ENCODE measurements at regions not wholly inside any gene's neighbourhood (a gene's known extent, or its start where the extent isn't known, plus 50 kb on each side); places are given as distances from the start of the nearest gene placed in this dataset.

DNA sequence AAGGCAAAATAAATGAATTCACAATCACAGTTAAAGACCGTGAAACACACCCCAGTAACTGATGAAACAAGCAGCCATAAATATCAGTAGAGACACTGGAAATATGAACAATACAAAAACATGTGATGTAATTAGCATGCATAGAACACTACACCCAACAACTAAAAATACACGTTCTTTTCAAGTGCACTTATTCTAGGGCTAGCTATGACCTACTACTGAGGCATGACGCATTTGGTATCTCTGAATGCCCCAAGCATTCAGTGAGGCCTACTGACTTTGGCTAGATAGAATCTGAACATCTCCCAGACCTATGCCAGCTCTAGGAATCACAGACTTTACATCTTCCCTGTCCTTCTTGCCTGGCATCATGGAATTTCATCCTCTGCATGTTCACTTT, 450.0 kb upstream of the ID2 start:
- Histone ChIP-seq H3K4me1 (peaks cover 54 to 79% (median 68%) of the 10 kb centered on the region in 10 experiments), H3K36me3 (no peaks in the 10 kb centered on the region), H3K9me3 (replicated peaks in 1 of 11) (peaks cover 0 to 11% (median 5%) of the 10 kb centered on the region in 11 experiments; a peak in 7 of 22 replicates), H3K4me2 (peak overlapping the region in 5 of 11 experiments; percentile 1 to 29 (median 13); a peak in 5 of 22 replicates), H4K20me1 (no peaks in the 10 kb centered on the region), H3K4me3 (no peak overlapping the region), H3K27me3 (no peaks in the 10 kb centered on the region), H3K9ac (peak overlapping the region in 2 of 11 experiments; percentile 7 to 25; a peak in 2 of 22 replicates), H3K27ac (peak overlapping the region in 8 of 11 experiments; percentile 41 to 97 (median 94); a peak in 15 of 22 replicates)
- no peak for TF ChIP-seq Cebpa-rat (IDR thresholded peaks at IDR 0.05)

GRCh38 chr2:8232871-8233270, 449.0 kb upstream of the ID2 start:
- peaks cover 64 to 87% (median 78%) of the 10 kb centered on the region in 10 experiments for H3K4me1 ChIP-seq
- H3K36me3 ChIP-seq, result no peaks in the 10 kb centered on the region
- H3K4me3 ChIP-seq, result no peak overlapping the region
- peaks cover 0 to 9% (median 5%) of the 10 kb centered on the region in 11 experiments; a peak in 6 of 22 replicates for H3K9me3 ChIP-seq (replicated peaks in 1 of 11)
- no peak for TF ChIP-seq Cebpa-rat (IDR thresholded peaks at IDR 0.05)
- H3K27me3 ChIP-seq, result no peaks in the 10 kb centered on the region
- peak overlapping the region in 8 of 11 experiments; percentile 15 to 97 (median 94); a peak in 14 of 22 replicates for H3K27ac ChIP-seq
- no peak overlapping the region; a peak in 1 of 22 replicates for H3K9ac ChIP-seq
- peak overlapping the region in 8 of 11 experiments; percentile 76 to 92 (median 88); a peak in 9 of 22 replicates for H3K4me2 ChIP-seq
- H4K20me1 ChIP-seq, result no peaks in the 10 kb centered on the region

DNA sequence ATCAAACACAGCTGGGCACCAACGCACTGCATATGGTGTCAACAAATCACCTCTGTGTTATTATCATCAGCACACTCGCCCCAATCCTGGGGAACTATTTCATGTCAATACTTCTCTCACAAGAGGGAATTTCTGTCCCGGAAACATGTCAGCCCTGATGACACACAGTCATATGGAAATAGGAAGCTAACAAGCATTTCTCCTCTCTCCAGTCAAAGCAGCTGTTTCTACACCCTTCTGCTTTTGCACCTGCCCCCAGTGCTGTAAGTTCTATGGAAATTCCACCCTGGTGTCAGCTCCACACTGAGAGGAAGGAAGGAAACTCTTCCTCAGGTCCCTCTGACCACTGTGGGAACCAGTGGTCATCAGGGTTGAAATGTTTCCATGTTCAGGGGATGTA, 447.6 kb upstream of the ID2 start:
- Histone ChIP-seq H3K4me1 (peaks cover 76 to 93% (median 85%) of the 10 kb centered on the region in 10 experiments), H3K4me3 (peak overlapping the region in 3 of 10 experiments; percentile 3 to 17 (median 17); a peak in 3 of 20 replicates), H3K9ac (peak overlapping the region in 10 of 11 experiments; percentile 15 to 83 (median 48); a peak in 16 of 22 replicates), H3K9me3 (replicated peaks in 1 of 11) (peaks cover 0 to 9% (median 5%) of the 10 kb centered on the region in 11 experiments; a peak in 6 of 22 replicates), H4K20me1 (no peaks in the 10 kb centered on the region), H3K36me3 (no peaks in the 10 kb centered on the region), H3K4me2 (peak overlapping the region; percentile 76 to 92 (median 88)), H3K27ac (peak overlapping the region; percentile 65 to 97 (median 93); a peak in 21 of 22 replicates), H3K27me3 (no peaks in the 10 kb centered on the region)
- TF ChIP-seq Cebpa-rat (IDR thresholded peaks at IDR 0.05), result no peak

- H3K4me1 ChIP-seq, result peaks cover 76 to 96% (median 89%) of the 10 kb centered on the region in 10 experiments
- H3K4me3 ChIP-seq, result peak overlapping the region in 3 of 10 experiments; percentile 3 to 17 (median 17); a peak in 3 of 20 replicates
- H3K4me2 ChIP-seq, result peak overlapping the region; percentile 76 to 92 (median 88)
These were observed 447.0 kb upstream of the ID2 start for GRCh38 chr2:8234757-8235374.

GRCh38 chr2:8235419-8235818, 446.4 kb upstream of the ID2 start:
- H3K27ac ChIP-seq, result peak overlapping the region in 10 of 11 experiments; percentile 65 to 97 (median 93); a peak in 18 of 22 replicates
- no peaks in the 10 kb centered on the region for H4K20me1 ChIP-seq
- H3K4me1 ChIP-seq, result peaks cover 76 to 96% (median 89%) of the 10 kb centered on the region in 10 experiments
- peaks cover 0 to 9% (median 5%) of the 10 kb centered on the region in 11 experiments; a peak in 6 of 22 replicates for H3K9me3 ChIP-seq (replicated peaks in 1 of 11)
- no peaks in the 10 kb centered on the region for H3K27me3 ChIP-seq
- no peak overlapping the region for H3K4me3 ChIP-seq
- H3K4me2 ChIP-seq, result peak overlapping the region; percentile 76 to 92 (median 88)
- no peaks in the 10 kb centered on the region for H3K36me3 ChIP-seq
- H3K9ac ChIP-seq, result peak overlapping the region in 7 of 11 experiments; percentile 23 to 83 (median 62); a peak in 9 of 22 replicates
- TF ChIP-seq Cebpa-rat (IDR thresholded peaks at IDR 0.05), result no peak

More at GRCh38 chr2:8234757-8235374, 447.0 kb upstream of the ID2 start:
- peak overlapping the region; percentile 65 to 97 (median 93); a peak in 21 of 22 replicates for H3K27ac ChIP-seq
- H4K20me1 ChIP-seq, result no peaks in the 10 kb centered on the region
- H3K9me3 ChIP-seq (replicated peaks in 1 of 11), result peaks cover 0 to 9% (median 5%) of the 10 kb centered on the region in 11 experiments; a peak in 6 of 22 replicates
- no peaks in the 10 kb centered on the region for H3K36me3 ChIP-seq
- no peaks in the 10 kb centered on the region for H3K27me3 ChIP-seq
- TF ChIP-seq Cebpa-rat (IDR thresholded peaks at IDR 0.05), result no peak
- H3K9ac ChIP-seq, result peak overlapping the region; percentile 1 to 83 (median 44); a peak in 17 of 22 replicates

GRCh38 chr2:8236391-8236790, 445.5 kb upstream of the ID2 start:
- H3K27me3 ChIP-seq, result no peaks in the 10 kb centered on the region
- H3K4me3 ChIP-seq, result no peak overlapping the region
- TF ChIP-seq Cebpa-rat (IDR thresholded peaks at IDR 0.05), result no peak
- H3K4me1 ChIP-seq, result peaks cover 79 to 98% (median 92%) of the 10 kb centered on the region in 10 experiments
- no peaks in the 10 kb centered on the region for H3K36me3 ChIP-seq
- H3K9me3 ChIP-seq (replicated peaks in 1 of 11), result peaks cover 0 to 9% (median 5%) of the 10 kb centered on the region in 11 experiments; a peak in 6 of 22 replicates
- peak overlapping the region in 4 of 11 experiments; percentile 23 to 83 (median 74); a peak in 4 of 22 replicates for H3K9ac ChIP-seq
- H3K27ac ChIP-seq, result peak overlapping the region in 7 of 11 experiments; percentile 80 to 97 (median 95); a peak in 14 of 22 replicates
- peak overlapping the region; percentile 76 to 92 (median 88); a peak in 20 of 22 replicates for H3K4me2 ChIP-seq
- no peaks in the 10 kb centered on the region for H4K20me1 ChIP-seq

GRCh38 chr2:8238521-8239230, 443.2 kb upstream of the ID2 start:
- peak overlapping the region in 10 of 11 experiments; percentile 51 to 97 (median 93); a peak in 20 of 22 replicates for H3K27ac ChIP-seq
- H3K9ac ChIP-seq, result peak overlapping the region in 9 of 11 experiments; percentile 48 to 84 (median 74); a peak in 18 of 22 replicates
- H4K20me1 ChIP-seq, result no peaks in the 10 kb centered on the region
- peak overlapping the region; percentile 72 to 92 (median 86) for H3K4me2 ChIP-seq
- no peak overlapping the region for H3K4me3 ChIP-seq
- peaks cover 0 to 11% (median 4%) of the 10 kb centered on the region in 11 experiments; a peak in 5 of 22 replicates for H3K36me3 ChIP-seq
- H3K4me1 ChIP-seq, result peaks cover 73 to 84% (median 81%) of the 10 kb centered on the region in 10 experiments
- H3K9me3 ChIP-seq (replicated peaks in 1 of 11), result peaks cover 8 to 12% (median 11%) of the 10 kb centered on the region in 11 experiments
- peak in 7 of 11 experiments; percentile 43 to 98 (median 89); a peak in 12 of 22 replicates for TF ChIP-seq Cebpa-rat (IDR thresholded peaks at IDR 0.05)
- H3K27me3 ChIP-seq, result no peaks in the 10 kb centered on the region

DNA sequence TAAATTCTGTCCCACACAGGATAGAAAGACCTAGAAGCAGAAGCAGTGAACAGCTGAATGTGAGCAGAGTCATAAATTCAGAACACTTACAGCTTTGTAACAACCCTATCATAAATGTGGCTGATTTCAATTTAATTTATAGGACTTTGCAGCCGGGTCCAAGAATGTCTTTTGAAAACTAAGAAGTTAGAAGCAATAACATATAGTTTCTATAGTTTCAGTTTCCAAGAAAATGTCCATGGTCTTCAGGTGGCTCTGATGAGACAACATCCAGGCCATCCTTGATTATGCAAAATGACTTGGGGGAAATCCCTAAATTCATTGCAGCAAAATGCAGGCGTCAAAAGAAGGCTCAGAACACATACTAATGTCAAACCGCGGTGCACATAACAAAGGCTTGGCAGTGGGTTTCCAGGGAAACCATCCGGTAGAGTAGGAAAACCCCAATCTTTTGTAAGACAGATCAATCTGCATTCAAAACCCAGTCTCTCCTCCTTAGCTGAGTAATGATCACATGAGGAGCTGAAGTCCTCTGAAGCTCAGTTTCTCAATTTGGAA, 442.2 kb upstream of the ID2 start:
- no peaks in the 10 kb centered on the region for H3K27me3 ChIP-seq
- TF ChIP-seq Cebpa-rat (IDR thresholded peaks at IDR 0.05), result peak in 1 of 11 experiments; percentile 44; a peak in 1 of 22 replicates
- no peak overlapping the region for H3K4me3 ChIP-seq
- peak overlapping the region; percentile 27 to 97 (median 93); a peak in 21 of 22 replicates for H3K27ac ChIP-seq
- peak overlapping the region; percentile 72 to 92 (median 86) for H3K4me2 ChIP-seq
- H3K36me3 ChIP-seq, result peaks cover 0 to 15% (median 7%) of the 10 kb centered on the region in 11 experiments; a peak in 6 of 22 replicates
- H3K9me3 ChIP-seq (replicated peaks in 1 of 11), result peaks cover 17 to 22% (median 20%) of the 10 kb centered on the region in 11 experiments
- peak overlapping the region in 9 of 11 experiments; percentile 48 to 84 (median 74); a peak in 18 of 22 replicates for H3K9ac ChIP-seq
- H4K20me1 ChIP-seq, result no peaks in the 10 kb centered on the region
- peaks cover 73 to 84% (median 79%) of the 10 kb centered on the region in 10 experiments for H3K4me1 ChIP-seq

Measured in BLaER1 treated with 17β-estradiol and CSF1 and Interleukin-3, amounts not matched to agents 10 nM and 100 nM (cell line).